ENCODE measurements at regions not wholly inside any gene's neighbourhood (a gene's known extent, or its start where the extent isn't known, plus 50 kb on each side); places are given as distances from the start of the nearest gene placed in this dataset.

- no peaks in the 10 kb centered on the region for H3K27me3 ChIP-seq (ENCODE audit: control insufficient read depth, insufficient read depth, low read length)
- no peaks in the 10 kb centered on the region for H3K36me3 ChIP-seq (ENCODE audit: control insufficient read depth, insufficient read depth, low read length)
- BruUV-seq (replicated peaks): no TSS peak
- CTCF ChIA-PET: no interaction called here
- intact Hi-C loops (cut with micrococcal nuclease; ENCODE audit: unreplicated experiment): loop anchor here (10.0 kb wide), 1 partner anchor 63 kb away; no protein-coding TSS in a partner anchor
- ATAC-seq (no peak), DNase-seq (ENCODE audit: low read depth, low spot score) (no peak)
- no peaks in the 10 kb centered on the region for H3K9me3 ChIP-seq (ENCODE audit: control insufficient read depth, insufficient read depth, low read depth, low read length)
- POLR2A ChIA-PET: no interaction called here
- in situ Hi-C loops (cut with HindIII; ENCODE audit: low pct_unique_long_range_greater_than_20kb, low sequenced_read_pairs): no loop called here
- H3K4me3 ChIP-seq (ENCODE audit: low read depth in 2 of 2, low read length in 2 of 2): no peak overlapping the region
- TF ChIP-seq SIN3A (IDR thresholded peaks at IDR 0.05; ENCODE audit: borderline replicate concordance, insufficient read depth, low read depth, low read length): no peak
- no peak for TF ChIP-seq CTCF (IDR thresholded peaks at IDR 0.05)
- TF ChIP-seq REST (IDR thresholded peaks at IDR 0.05; ENCODE audit: insufficient read depth in 1 of 2, low read depth in 2 of 2, low read length in 1 of 2): no peak
- no peak for TF ChIP-seq TCF7L2 (IDR thresholded peaks at IDR 0.05; ENCODE audit: low read depth, low read length)
- TF ChIP-seq POLR2AphosphoS5 (IDR thresholded peaks at IDR 0.05; ENCODE audit: low read depth, low read length): no peak
- H3K27ac ChIP-seq (ENCODE audit: low read length): no peak overlapping the region
- H3K4me1 ChIP-seq (ENCODE audit: control insufficient read depth, insufficient read depth, low read length): no peaks in the 10 kb centered on the region
Observed at GRCh38 chrX:109187473-109188168, 294.3 kb downstream of the GUCY2F start.

GRCh38 chrX:109186939-109187338 is 294.9 kb downstream of the GUCY2F start:
- no peak overlapping the region for H3K4me3 ChIP-seq (ENCODE audit: low read depth in 2 of 2, low read length in 2 of 2)
- ATAC-seq: no peak
- TF ChIP-seq CTCF (IDR thresholded peaks at IDR 0.05) (no peak), SIN3A (IDR thresholded peaks at IDR 0.05; ENCODE audit: borderline replicate concordance, insufficient read depth, low read depth, low read length) (no peak), POLR2AphosphoS5 (IDR thresholded peaks at IDR 0.05; ENCODE audit: low read depth, low read length) (no peak), TCF7L2 (IDR thresholded peaks at IDR 0.05; ENCODE audit: low read depth, low read length) (no peak), REST (IDR thresholded peaks at IDR 0.05; ENCODE audit: insufficient read depth in 1 of 2, low read depth in 2 of 2, low read length in 1 of 2) (no peak)
- no peaks in the 10 kb centered on the region for H3K27me3 ChIP-seq (ENCODE audit: control insufficient read depth, insufficient read depth, low read length)
- ChIA-PET POLR2A (no interaction called here), CTCF (no interaction called here)
- no peak for DNase-seq (ENCODE audit: low read depth, low spot score)
- H3K9me3 ChIP-seq (ENCODE audit: control insufficient read depth, insufficient read depth, low read depth, low read length): no peaks in the 10 kb centered on the region
- intact Hi-C loops (cut with micrococcal nuclease; ENCODE audit: unreplicated experiment): loop anchor here (10.0 kb wide), 1 partner anchor 62 kb away; no protein-coding TSS in a partner anchor
- BruUV-seq (replicated peaks): no TSS peak
- in situ Hi-C loops (cut with HindIII; ENCODE audit: low pct_unique_long_range_greater_than_20kb, low sequenced_read_pairs): no loop called here
- no peaks in the 10 kb centered on the region for H3K36me3 ChIP-seq (ENCODE audit: control insufficient read depth, insufficient read depth, low read length)
- H3K27ac ChIP-seq (ENCODE audit: low read length): no peak overlapping the region
- H3K4me1 ChIP-seq (ENCODE audit: control insufficient read depth, insufficient read depth, low read length): no peaks in the 10 kb centered on the region

Data from Panc1 (cell line).